B cell (primary cell): ENCODE measurements at regions not wholly inside any gene's neighbourhood (a gene's known extent, or its start where the extent isn't known, plus 50 kb on each side); places are given as distances from the start of the nearest gene placed in this dataset.

Experiments used
- ATAC-seq: fragments of 200-7000 bp; cut with Tn5 transposase; one replicate; pipeline ENCODE4 v1.10.0; 2021; ENCODE audit warnings: low read depth, mild to moderate bottlenecking, moderate number of reproducible peaks, moderate library complexity
- CTCF ChIA-PET: fragments of 350-600 bp; sonication (Branson Sonifier 250); formaldehyde crosslinking; loops from one replicate; lab custom pipeline; 2021; ENCODE audit warnings: antibody characterized with exemption, inconsistent platforms; lab: Charles Lee
- POLR2A ChIA-PET: fragments of 350-600 bp; sonication (Branson Sonifier 250); formaldehyde crosslinking; loops from one replicate; lab custom pipeline; 2021; ENCODE audit warnings: antibody characterized with exemption; lab: Charles Lee
- DNase-seq: peaks from one replicate; pipeline ENCODE4 v3.0.0; 2013
- H2AFZ ChIP-seq: 2 replicates; pipeline ENCODE4 v1.6.1; 2012; ENCODE audit warnings: mild to moderate bottlenecking, low read depth, low read length; ENCODE audit not compliant: insufficient read depth, poor library complexity, severe bottlenecking
- H3K27ac ChIP-seq, 2 donors: 1 replicate in 1 of 2; 2 replicates in 1 of 2; pipeline ENCODE4 v1.5.1; 2012 to 2013; ENCODE audit warnings: low read length in 2 of 2, mild to moderate bottlenecking in 2 of 2, moderate library complexity in 1 of 2
- H3K27me3 ChIP-seq, 4 experiments: fragments of 200-600 bp in 1 of 4; sonication (generic) in 1 of 4; replicated peaks in 1 of 4; 1 replicate in 2 of 4; 2 replicates in 2 of 4; pipeline versions ENCODE4 v1.6.1 to v1.7.0; 2013 to 2016; ENCODE audit warnings: low read length in 3 of 4, mild to moderate bottlenecking in 2 of 4, mixed read lengths in 1 of 4, moderate library complexity in 1 of 4; ENCODE audit not compliant: insufficient read depth in 4 of 4, control insufficient read depth in 3 of 4; ENCODE audit errors: control extremely low read depth in 1 of 4
- H3K36me3 ChIP-seq, 2 experiments: replicated peaks in 1 of 2; 1 replicate in 1 of 2; 2 replicates in 1 of 2; pipeline versions ENCODE4 v1.6.1 to v1.7.1; 2013; ENCODE audit warnings: low read length in 1 of 2; ENCODE audit not compliant: insufficient read depth in 2 of 2, control insufficient read depth in 1 of 2; ENCODE audit errors: control extremely low read depth in 1 of 2, extremely low read depth in 1 of 2
- H3K4me1 ChIP-seq, 2 donors: fragments of 200-600 bp in 1 of 2; sonication (generic) in 1 of 2; 1 replicate in 1 of 2; 2 replicates in 1 of 2; pipeline versions ENCODE4 v1.5.1 to v1.6.1; 2013 to 2017; ENCODE audit warnings: low read length in 2 of 2; ENCODE audit not compliant: control insufficient read depth in 2 of 2, insufficient read depth in 2 of 2
- H3K4me2 ChIP-seq: replicated peaks from 2 replicates; pipeline ENCODE3; 2012; ENCODE audit warnings: mild to moderate bottlenecking, low read depth, low read length; ENCODE audit not compliant: poor library complexity, severe bottlenecking
- H3K4me3 ChIP-seq, 5 experiments: fragments of 200-600 bp in 1 of 5; sonication (generic) in 1 of 5; 1 replicate in 3 of 5; 2 replicates in 2 of 5; pipeline versions ENCODE4 v1.5.1 to v1.7.0; 2011 to 2016; ENCODE audit warnings: low read length in 4 of 5, mild to moderate bottlenecking in 4 of 5, low read depth in 2 of 5, control low read depth in 1 of 5, moderate library complexity in 1 of 5; ENCODE audit not compliant: insufficient read depth in 1 of 5; ENCODE audit errors: control extremely low read depth in 1 of 5, extremely low read depth in 1 of 5
- H3K79me2 ChIP-seq: fragments of 200-600 bp; sonication (generic); one replicate; pipeline ENCODE4 v1.6.0; 2016; ENCODE audit warnings: low read length; ENCODE audit not compliant: control insufficient read depth, insufficient read depth
- H3K9ac ChIP-seq: fragments of 200-600 bp; sonication (generic); 2 replicates; pipeline ENCODE4 v1.6.1; 2017; ENCODE audit warnings: mild to moderate bottlenecking, low read length, moderate library complexity
- H3K9me3 ChIP-seq, 3 donors: one replicate each; pipeline versions ENCODE4 v1.6.1 to v1.7.1; 2013; ENCODE audit warnings: low read length in 2 of 3; ENCODE audit not compliant: control insufficient read depth in 2 of 3, insufficient read depth in 1 of 3; ENCODE audit errors: control extremely low read depth in 1 of 3
- H4K20me1 ChIP-seq: 2 replicates; pipeline ENCODE4 v1.6.0; 2012; ENCODE audit warnings: mild to moderate bottlenecking, low read length; ENCODE audit not compliant: insufficient read depth, control insufficient read depth, poor library complexity, severe bottlenecking
- H3K27ac Mint-ChIP-seq: one replicate; pipeline ENCODE4 v1.8.0; 2021; ENCODE audit warnings: mixed read lengths
- H3K27me3 Mint-ChIP-seq: one replicate; pipeline ENCODE4 v1.8.0; 2021; ENCODE audit warnings: mixed read lengths
- H3K4me1 Mint-ChIP-seq: one replicate; pipeline ENCODE4 v1.8.0; 2021; ENCODE audit warnings: mixed read lengths
- H3K4me3 Mint-ChIP-seq: one replicate; pipeline ENCODE4 v1.8.0; 2021; ENCODE audit warnings: mixed read lengths
- H3K9me3 Mint-ChIP-seq: one replicate; pipeline ENCODE4 v1.8.0; 2022; ENCODE audit warnings: mixed read lengths; ENCODE audit not compliant: insufficient read depth
- EZH2 ChIP-seq: IDR thresholded peaks from 2 replicates; pipeline ENCODE4 v1.6.1; 2012; ENCODE audit warnings: borderline replicate concordance, low read depth, mild to moderate bottlenecking, moderate library complexity, low read length; ENCODE audit not compliant: insufficient read depth, poor library complexity, severe bottlenecking
- WGBS: methylation state at CpG from one replicate; pipeline ENCODE4 v1.1.5; 2013; ENCODE audit warnings: missing lambda C conversion rate; ENCODE audit not compliant: insufficient coverage; 5-methylcytosine and 5-hydroxymethylcytosine counted together
- intact Hi-C: fragments of 100-400 bp; cut with micrococcal nuclease; formaldehyde crosslinking; loops from one replicate; pipeline ENCODE4 v1.10.0; 2022
- TF ChIP-seq, protein P1 (sequence below): fragments of 200-600 bp; IDR thresholded peaks from one replicate; pipeline ENCODE4 v1.8.0; 2022; ENCODE audit warnings: antibody characterized with exemption, mild to moderate bottlenecking

DNA sequence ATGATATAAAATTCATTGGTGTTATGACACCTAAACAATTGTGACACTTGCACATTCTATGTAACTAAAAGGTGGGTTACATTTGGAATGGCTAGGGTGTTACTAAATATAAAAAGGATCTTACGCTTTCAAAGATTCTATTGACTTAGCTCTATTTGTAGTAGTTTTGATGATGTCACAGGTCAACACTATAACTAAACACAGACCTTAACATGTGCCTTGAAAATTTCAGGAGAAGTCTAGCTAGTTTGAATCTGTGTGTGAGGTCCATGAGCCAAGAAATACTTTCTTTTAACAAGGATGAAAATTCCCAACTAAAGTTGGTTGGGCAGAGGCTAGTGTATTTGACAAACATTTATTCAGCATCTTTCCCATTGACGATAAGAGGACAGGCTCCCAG, 298.0 kb downstream of the GPAT3 start:
- Histone ChIP-seq H3K4me2 (no peak overlapping the region), H3K36me3 (no peaks in the 10 kb centered on the region), H4K20me1 (no peaks in the 10 kb centered on the region), H3K9ac (no peak overlapping the region), H3K27ac (no peak overlapping the region), H3K4me1 (no peaks in the 10 kb centered on the region), H3K4me3 (no peak overlapping the region), H3K79me2 (no peaks in the 10 kb centered on the region), H3K27me3 (no peaks in the 10 kb centered on the region), H2AFZ (no peak overlapping the region), H3K9me3 (no peaks in the 10 kb centered on the region)
- Mint-ChIP-seq H3K27ac (no peak overlapping the region), H3K4me1 (no peaks in the 10 kb centered on the region), H3K27me3 (peaks cover 3% of the 10 kb centered on the region), H3K9me3 (no peaks in the 10 kb centered on the region), H3K4me3 (no peak overlapping the region)
- POLR2A ChIA-PET, result no interaction called here
- ATAC-seq, result no peak
- 100% methylated on average over 1 of the region's 2 CpGs for WGBS
- CTCF ChIA-PET, result no interaction called here
- no peak for DNase-seq
- intact Hi-C loops, result no loop called here
- TF ChIP-seq, protein P1, sequence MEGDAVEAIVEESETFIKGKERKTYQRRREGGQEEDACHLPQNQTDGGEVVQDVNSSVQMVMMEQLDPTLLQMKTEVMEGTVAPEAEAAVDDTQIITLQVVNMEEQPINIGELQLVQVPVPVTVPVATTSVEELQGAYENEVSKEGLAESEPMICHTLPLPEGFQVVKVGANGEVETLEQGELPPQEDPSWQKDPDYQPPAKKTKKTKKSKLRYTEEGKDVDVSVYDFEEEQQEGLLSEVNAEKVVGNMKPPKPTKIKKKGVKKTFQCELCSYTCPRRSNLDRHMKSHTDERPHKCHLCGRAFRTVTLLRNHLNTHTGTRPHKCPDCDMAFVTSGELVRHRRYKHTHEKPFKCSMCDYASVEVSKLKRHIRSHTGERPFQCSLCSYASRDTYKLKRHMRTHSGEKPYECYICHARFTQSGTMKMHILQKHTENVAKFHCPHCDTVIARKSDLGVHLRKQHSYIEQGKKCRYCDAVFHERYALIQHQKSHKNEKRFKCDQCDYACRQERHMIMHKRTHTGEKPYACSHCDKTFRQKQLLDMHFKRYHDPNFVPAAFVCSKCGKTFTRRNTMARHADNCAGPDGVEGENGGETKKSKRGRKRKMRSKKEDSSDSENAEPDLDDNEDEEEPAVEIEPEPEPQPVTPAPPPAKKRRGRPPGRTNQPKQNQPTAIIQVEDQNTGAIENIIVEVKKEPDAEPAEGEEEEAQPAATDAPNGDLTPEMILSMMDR, result no peak
- no peak for TF ChIP-seq EZH2

DNA sequence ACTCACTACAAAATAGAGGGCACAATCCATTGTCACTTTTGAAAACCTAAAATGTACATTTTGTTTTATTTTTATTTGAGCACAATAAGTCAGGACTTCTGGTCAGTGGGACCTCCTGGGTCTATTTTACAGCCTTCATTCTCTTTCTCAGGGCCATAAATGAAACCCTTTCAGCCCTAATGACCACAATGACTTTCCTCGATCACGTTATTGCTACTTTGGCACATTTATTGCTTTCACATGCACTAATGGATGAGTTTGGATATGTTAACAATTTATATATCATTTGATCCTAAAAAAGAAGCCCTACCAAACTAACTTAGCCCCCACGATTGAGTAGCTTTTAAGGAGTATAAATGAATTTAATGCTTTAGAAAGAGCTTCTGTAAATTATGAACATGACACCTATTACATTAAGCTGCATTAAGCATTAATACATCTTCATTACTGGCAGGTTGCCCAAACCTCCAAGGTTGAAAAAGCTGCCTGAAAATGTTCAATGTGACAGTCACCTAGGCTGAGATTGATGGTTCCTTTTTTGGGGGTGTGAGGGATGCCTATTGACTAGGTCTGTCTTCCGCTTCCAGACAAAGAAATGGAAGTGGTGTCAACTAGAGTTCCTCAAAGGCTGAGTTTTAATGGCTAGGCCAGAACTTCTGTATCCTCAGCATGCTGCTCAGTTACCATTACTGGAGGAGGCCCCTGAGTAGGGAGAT, 296.4 kb downstream of the GPAT3 start:
- WGBS, result 90% methylated on average over 1 of the region's 4 CpGs
- no peak overlapping the region for H3K9ac ChIP-seq
- H3K27me3 Mint-ChIP-seq, result peaks cover 3% of the 10 kb centered on the region
- H3K4me1 Mint-ChIP-seq, result no peaks in the 10 kb centered on the region
- H3K9me3 Mint-ChIP-seq, result no peaks in the 10 kb centered on the region
- H4K20me1 ChIP-seq, result no peaks in the 10 kb centered on the region
- no peak overlapping the region for H3K4me2 ChIP-seq
- TF ChIP-seq EZH2, result no peak
- TF ChIP-seq, protein P1, result no peak
- ATAC-seq (no peak), DNase-seq (no peak)
- no peaks in the 10 kb centered on the region for H3K4me1 ChIP-seq
- H3K36me3 ChIP-seq, result no peaks in the 10 kb centered on the region
- intact Hi-C loops, result no loop called here
- H3K27ac ChIP-seq, result no peak overlapping the region
- no peaks in the 10 kb centered on the region for H3K79me2 ChIP-seq
- no peak overlapping the region for H3K4me3 ChIP-seq
- POLR2A ChIA-PET, result no interaction called here
- CTCF ChIA-PET, result no interaction called here
- H3K4me3 Mint-ChIP-seq, result no peak overlapping the region
- no peaks in the 10 kb centered on the region for H3K27me3 ChIP-seq
- no peak overlapping the region for H3K27ac Mint-ChIP-seq
- H2AFZ ChIP-seq, result no peak overlapping the region
- H3K9me3 ChIP-seq, result no peaks in the 10 kb centered on the region
